NCI-H526 (cell line): ENCODE measurements at regions not wholly inside any gene's neighbourhood (a gene's known extent, or its start where the extent isn't known, plus 50 kb on each side); places are given as distances from the start of the nearest gene placed in this dataset.
A peak's percentile ranks its signal among the peaks of the same experiment; 100 is the strongest.
"Not testable (repeated sequence)": the region's sequence is repeated elsewhere in the genome, so short reads cannot be mapped to it uniquely, and the experiment has no call there.

Experiments used
- DNase-seq, 2 experiments: peaks; one replicate each; lab custom pipeline; 2025; lab: John Stamatoyannopoulos, UW

- DNase-seq, result no peak
Measured at GRCh38 chr1:67530071-67530470, 99.9 kb upstream of the SERBP1 start.

GRCh38 chr1:67532452-67533216 lies 102.4 kb upstream of the SERBP1 start:
- DNase-seq, result peak; percentile 67 to 80

- no peak for DNase-seq
Measured at GRCh38 chr1:67534627-67535065, 104.4 kb upstream of the SERBP1 start.

- peak; percentile 18 to 77 for DNase-seq
Measured at GRCh38 chr1:67535474-67535873, 105.3 kb upstream of the SERBP1 start.

- no peak for DNase-seq
Measured at GRCh38 chr1:67536957-67537666, 106.9 kb upstream of the SERBP1 start.

GRCh38 chr1:67537667-67538018 lies 107.4 kb upstream of the SERBP1 start:
- DNase-seq, result no peak

- DNase-seq, result no peak
Measured at GRCh38 chr1:67540025-67540732, 110.0 kb upstream of the SERBP1 start.

- DNase-seq, result no peak
Measured at GRCh38 chr1:67540733-67541125, 110.5 kb upstream of the SERBP1 start.

GRCh38 chr1:67542747-67543146 lies 112.5 kb upstream of the SERBP1 start:
- DNase-seq, result no peak

- DNase-seq, result no peak
Measured at GRCh38 chr1:67544921-67545320, 114.7 kb upstream of the SERBP1 start.

GRCh38 chr1:67545364-67545763 lies 115.2 kb upstream of the SERBP1 start:
- no peak for DNase-seq

GRCh38 chr1:67551375-67551774 lies 121.2 kb upstream of the SERBP1 start:
- DNase-seq, result no peak

- DNase-seq, result no peak
Measured at GRCh38 chr1:67552336-67552759, 122.1 kb upstream of the SERBP1 start.

GRCh38 chr1:67554204-67554603 lies 124.0 kb upstream of the SERBP1 start:
- not testable (repeated sequence) for DNase-seq

- DNase-seq, result no peak
Measured at GRCh38 chr1:67555461-67556296, 125.5 kb upstream of the SERBP1 start.

- no peak for DNase-seq
Measured at GRCh38 chr1:67556297-67556900, 126.2 kb upstream of the SERBP1 start.

- DNase-seq, result no peak
Measured at GRCh38 chr1:67557696-67558448, 127.1 kb upstream of the GADD45A start.

- no peak for DNase-seq
Measured at GRCh38 chr1:67558449-67559193, 126.4 kb upstream of the GADD45A start.

GRCh38 chr1:67559222-67559700 lies 125.7 kb upstream of the GADD45A start:
- no peak for DNase-seq
